ENCODE measurements at regions not wholly inside any gene's neighbourhood (a gene's known extent, or its start where the extent isn't known, plus 50 kb on each side); places are given as distances from the start of the nearest gene placed in this dataset.
A peak's percentile ranks its signal among the peaks of the same experiment; 100 is the strongest.

DNA sequence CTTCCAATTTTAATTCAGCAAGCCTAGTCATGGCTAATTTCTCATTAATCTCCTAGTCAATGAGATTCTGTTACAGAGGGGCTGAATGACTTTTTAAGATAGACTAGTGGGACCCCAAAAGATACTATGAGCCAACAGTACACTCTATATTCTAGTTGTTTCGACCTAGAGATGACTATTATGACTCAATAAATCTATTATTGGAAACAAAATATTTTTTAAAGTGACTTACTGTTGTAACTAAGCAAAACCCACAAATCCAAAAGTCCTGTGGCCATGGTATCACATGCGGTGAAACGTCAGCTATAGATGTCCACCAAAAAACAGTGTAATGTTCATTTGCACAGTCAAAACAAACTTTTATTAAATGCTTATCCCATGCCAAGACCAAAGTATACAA lies 95.3 kb upstream of the ADO start:
- DNase-seq (ENCODE audit: low read depth), result no peak

DNA sequence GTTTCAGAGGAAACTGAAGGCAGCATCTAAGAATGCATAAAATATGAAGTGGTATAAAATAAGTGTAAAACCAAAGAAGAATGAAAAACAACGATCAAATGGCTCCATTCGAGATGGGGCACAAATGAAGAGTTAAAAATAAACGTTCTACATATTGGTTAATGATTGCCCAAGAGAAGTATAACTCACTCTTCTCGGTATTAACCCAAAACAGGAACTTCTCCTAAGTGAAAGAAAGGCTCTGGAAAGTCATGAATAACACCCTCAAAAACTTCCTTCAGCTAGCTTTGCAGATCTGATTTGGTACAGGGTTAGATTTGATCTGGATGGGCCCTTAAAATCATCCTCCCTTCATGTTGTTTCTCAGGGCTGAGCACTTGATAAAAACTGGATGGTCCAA lies 94.3 kb upstream of the ADO start:
- no peak for DNase-seq (ENCODE audit: low read depth)

DNA sequence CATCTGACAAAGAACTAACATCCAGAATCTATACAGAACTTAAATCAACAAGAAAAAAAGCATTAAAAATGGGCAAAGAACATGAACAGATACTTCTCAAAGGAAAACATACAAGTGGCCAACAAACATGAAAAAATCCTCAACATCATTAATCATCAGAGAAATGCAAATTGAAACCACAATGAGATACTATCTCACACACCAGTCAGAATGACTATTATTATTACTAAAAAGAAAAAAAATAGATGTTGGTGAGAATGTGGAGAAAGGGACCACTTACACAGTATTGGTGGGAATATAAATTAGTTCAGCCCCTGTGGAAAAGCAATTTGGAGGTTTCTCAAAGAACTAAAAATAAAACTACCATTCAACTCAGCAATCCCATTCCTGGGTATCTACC lies 89.1 kb upstream of the ADO start:
- no peak for DNase-seq (ENCODE audit: low read depth)

GRCh38 chr10:62718585-62718984 lies 85.9 kb upstream of the ADO start:
- DNase-seq (ENCODE audit: low read depth), result no peak

DNA sequence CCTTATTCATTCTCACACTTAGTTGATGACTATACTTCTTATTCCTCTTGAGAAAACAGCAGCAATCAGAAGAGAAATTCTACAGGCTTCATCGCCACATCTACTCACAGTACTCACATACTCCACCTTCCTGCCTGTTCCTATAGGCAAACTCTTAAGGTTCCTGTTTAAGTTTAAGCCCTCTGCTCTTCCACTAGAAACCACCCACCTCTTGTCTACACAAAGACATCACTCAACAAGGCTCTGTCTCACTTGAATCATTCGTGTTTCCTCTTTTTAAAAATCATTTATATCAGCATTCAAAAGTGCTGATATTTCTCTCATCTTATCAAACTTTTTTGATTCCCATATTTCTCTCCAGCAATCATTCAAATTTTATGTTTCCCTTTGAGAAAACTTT lies 85.5 kb upstream of the ADO start:
- DNase-seq (ENCODE audit: low read depth), result no peak

DNA sequence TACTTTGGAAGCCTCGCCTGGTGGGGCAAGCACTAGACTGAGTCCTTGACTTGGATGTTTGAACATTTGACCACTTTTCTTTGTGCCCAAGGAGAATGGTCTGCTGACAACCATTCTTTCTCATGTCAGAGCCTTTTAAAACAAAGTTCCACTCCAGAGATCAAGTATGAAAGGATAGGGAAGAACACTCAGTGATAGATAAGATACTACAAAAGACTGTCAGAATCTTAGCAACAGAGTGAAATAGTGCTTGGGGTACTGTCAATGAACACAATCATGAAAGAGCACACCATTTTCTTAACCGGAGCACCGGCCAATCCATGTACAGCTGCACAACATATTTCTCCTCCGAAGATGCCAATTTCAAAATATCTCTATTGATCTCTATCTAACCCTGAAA lies 82.8 kb upstream of the ADO start:
- no peak for DNase-seq (ENCODE audit: low read depth)

DNA sequence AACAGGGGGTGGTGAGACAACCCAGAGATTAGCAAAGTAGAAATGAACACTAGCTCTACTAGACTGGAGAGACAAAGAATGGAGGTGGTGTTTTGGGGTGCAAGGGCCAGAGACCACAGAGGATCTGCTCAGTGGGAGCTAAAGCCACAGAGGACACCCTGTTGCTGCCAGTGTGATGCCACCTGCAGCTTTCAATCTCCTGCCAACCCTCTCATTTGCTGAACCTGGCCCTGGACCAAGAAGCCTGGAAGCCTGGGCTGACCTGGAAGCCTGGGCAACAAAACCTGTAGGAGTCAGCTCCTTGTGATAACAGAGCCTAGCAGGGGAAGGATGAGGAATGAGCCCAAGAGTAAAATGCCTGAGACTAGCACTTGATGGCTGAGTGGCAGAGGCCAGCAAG lies 81.1 kb upstream of the ADO start:
- no peak for DNase-seq (ENCODE audit: low read depth)

GRCh38 chr10:62724465-62724864 lies 80.1 kb upstream of the ADO start:
- DNase-seq (ENCODE audit: low read depth), result no peak

DNA sequence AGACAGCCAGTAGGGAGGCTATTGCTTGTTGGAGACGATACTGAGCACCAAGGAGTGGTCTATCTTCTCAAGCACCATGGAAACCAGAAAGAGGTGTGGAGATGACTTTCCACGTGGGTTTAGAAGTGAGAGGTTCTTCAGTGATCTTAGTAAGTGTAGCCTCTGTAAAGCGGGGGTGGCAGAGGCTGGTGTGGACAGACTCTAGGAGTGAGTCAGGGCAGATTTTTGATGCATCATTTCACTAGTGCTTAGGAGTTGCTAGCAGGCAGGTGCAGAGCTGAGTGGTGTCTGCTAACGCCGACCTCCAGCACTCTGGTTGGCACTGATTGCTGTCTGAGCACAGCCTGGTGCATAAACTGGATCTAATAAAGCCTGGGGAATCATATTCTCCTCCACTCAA lies 78.4 kb upstream of the ADO start:
- no peak for DNase-seq (ENCODE audit: low read depth)

- no peak for DNase-seq (ENCODE audit: low read depth)
These were observed 77.9 kb upstream of the ADO start for GRCh38 chr10:62726638-62727037.

DNA sequence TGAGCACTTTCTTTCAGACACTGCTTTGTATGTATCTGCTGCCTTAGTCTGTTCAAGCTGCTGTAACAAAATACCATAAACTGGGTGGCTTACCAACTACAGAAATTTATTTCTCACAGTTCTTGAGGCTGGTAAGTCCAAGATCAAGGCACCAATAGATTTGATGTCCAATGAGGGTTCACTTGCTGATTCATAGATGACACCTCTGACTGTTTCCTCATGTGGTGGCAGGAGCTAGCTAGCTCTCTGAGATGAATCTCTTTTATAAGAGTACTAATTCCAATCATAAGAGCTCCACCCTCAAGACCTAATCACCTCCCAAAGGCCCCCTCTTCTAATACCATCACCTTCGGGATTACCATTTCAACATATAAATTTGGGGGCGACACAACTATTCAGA lies 76.6 kb upstream of the ADO start:
- no peak for DNase-seq (ENCODE audit: low read depth)

- no peak for DNase-seq (ENCODE audit: low read depth)
These were observed 76.0 kb upstream of the ADO start for GRCh38 chr10:62728479-62728878.

DNA sequence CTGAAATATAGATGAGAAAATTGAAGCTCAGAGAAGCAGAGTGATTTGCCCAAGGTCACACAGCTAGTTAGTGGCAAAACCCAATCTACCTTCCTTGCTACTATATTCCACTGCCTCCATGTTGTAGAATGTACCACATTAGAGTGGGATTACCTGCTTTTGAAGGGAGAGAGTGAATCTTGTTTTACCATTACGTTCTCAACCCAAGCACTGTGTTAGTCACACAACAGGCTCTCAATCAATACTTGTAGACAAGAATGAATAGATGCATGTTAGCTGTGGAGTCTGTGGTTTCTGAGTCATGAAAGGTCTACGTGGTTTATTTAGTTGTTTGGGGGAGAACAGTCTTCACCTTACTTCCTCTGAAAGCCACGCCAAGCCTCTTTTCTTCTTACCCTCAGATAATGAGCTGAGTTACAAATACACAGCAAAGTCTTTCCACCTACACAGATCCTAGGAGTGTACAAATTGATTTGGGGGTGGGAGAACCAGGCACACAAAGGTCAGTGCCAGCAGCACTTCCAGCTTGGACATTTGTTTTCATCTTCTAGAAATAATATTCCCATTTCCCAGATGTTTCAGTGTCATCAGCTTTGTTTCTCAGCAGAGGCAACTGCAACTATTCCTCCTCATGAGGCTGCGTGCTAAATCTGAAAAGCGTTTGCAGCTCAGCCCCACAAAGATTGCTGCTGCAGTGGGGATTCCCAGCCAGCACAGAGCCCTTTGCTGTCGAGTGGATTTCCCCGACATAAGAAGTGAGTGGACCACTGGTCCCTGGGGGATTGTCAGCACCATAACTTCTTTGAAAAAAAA lies 71.5 kb upstream of the ADO start:
- DNase-seq (ENCODE audit: low read depth), result peak; percentile 23

GRCh38 chr10:62733654-62734293 lies 70.7 kb upstream of the ADO start:
- DNase-seq (ENCODE audit: low read depth), result no peak

- DNase-seq (ENCODE audit: low read depth), result no peak
These were observed 69.6 kb upstream of the ADO start for GRCh38 chr10:62734781-62735463.

- no peak for DNase-seq (ENCODE audit: low read depth)
These were observed 68.9 kb upstream of the ADO start for GRCh38 chr10:62735464-62736167.

GRCh38 chr10:62736168-62736546 lies 68.4 kb upstream of the ADO start:
- no peak for DNase-seq (ENCODE audit: low read depth)

DNA sequence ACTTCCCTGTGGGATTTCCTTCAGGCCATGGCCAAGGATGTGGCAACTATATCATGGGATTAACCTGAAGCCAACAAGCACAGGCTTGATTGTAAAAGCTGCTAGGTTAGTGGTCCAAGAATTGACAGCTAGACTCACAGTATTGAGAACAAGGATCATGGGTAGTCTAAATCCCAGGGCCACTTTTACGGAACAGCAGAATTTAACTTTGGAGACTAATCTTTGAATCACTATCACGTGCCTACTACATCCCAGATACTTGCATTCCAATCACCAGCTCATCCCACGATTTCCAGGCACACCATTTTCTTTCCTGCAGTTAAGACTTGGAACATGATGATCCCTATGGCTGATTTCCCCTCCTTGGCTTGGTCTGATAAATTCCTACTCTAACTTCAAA lies 65.6 kb upstream of the ADO start:
- DNase-seq (ENCODE audit: low read depth), result no peak

- no peak for DNase-seq (ENCODE audit: low read depth)
These were observed 63.4 kb upstream of the ADO start for GRCh38 chr10:62740885-62741745.

- DNase-seq (ENCODE audit: low read depth), result no peak
These were observed 62.5 kb upstream of the ADO start for GRCh38 chr10:62741996-62742395.

GRCh38 chr10:62742536-62743061 lies 61.9 kb upstream of the ADO start:
- no peak for DNase-seq (ENCODE audit: low read depth)

- DNase-seq (ENCODE audit: low read depth), result no peak
These were observed 60.4 kb upstream of the ADO start for GRCh38 chr10:62744136-62744535.

Data from activated T-helper 1 cell treated with Interleukin-2 at 50 U/mL for 16 hours (primary cell).